NCI-H446 treated with DMSO at 0.1 percent for 48 hours (cell line): ENCODE measurements at regions not wholly inside any gene's neighbourhood (a gene's known extent, or its start where the extent isn't known, plus 50 kb on each side); places are given as distances from the start of the nearest gene placed in this dataset.
"Not testable (repeated sequence)": the region's sequence is repeated elsewhere in the genome, so short reads cannot be mapped to it uniquely, and the experiment has no call there.

Experiments
- DNase-seq: peaks from one replicate; lab custom pipeline; 2025; lab: John Stamatoyannopoulos, UW

DNA sequence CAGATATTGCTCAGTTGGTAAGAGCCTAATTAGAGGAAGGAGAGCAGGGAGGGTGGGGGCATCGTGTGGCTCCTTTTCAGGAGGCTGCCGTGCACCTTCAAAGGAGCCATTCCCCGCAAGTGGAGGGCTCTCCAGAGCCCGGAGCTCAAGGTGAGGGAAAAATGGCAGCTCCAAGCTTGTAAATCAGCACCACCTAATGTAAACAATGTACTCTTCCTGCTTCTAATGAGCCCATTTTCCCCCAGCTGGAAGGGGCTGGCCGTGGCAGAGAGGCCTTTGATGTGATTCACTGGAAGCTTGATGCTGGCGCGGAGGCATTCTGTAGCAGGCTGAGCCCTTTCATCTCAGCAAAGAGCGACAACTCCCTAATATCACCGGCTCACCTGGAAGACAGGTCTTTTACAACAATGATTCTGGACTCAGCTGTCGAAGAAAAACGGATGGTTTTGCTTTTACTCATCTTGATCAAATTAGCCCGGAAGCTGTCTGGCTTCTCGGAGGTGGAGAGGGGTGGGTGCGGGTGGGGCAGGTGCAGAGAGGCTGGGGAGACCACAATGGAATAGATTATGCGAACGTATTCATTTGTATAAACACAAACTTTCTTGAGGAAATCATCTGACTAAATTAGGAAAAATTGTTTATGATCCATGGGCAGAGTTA is 112.5 kb downstream of the RRAGC start:
- DNase-seq, result no peak

DNA sequence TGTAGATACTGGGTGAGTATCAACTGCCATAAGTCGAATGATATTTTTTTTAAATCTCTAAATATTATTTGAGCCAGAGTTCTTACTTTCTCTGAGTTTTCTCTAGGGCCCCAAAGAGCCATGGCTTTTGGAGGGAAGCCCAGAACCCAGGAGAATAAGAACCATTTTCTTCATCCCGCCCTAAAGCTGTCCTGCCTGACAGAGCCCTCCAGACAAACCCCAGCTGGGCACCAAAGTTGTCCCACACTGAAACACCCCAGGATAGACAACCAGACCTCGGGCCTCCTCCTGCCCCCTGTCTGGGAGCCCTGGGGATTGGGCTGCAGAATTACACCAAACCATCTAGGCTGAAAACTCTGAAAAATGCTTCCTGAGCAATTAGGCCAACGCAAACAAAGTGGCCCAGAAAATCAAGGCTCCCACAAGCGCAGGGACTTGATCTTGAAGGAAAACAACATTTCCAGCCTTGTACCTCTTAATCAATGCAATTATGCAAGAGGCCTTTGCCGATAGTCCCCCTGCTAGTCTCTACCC is 113.1 kb downstream of the RRAGC start:
- DNase-seq, result no peak

DNA sequence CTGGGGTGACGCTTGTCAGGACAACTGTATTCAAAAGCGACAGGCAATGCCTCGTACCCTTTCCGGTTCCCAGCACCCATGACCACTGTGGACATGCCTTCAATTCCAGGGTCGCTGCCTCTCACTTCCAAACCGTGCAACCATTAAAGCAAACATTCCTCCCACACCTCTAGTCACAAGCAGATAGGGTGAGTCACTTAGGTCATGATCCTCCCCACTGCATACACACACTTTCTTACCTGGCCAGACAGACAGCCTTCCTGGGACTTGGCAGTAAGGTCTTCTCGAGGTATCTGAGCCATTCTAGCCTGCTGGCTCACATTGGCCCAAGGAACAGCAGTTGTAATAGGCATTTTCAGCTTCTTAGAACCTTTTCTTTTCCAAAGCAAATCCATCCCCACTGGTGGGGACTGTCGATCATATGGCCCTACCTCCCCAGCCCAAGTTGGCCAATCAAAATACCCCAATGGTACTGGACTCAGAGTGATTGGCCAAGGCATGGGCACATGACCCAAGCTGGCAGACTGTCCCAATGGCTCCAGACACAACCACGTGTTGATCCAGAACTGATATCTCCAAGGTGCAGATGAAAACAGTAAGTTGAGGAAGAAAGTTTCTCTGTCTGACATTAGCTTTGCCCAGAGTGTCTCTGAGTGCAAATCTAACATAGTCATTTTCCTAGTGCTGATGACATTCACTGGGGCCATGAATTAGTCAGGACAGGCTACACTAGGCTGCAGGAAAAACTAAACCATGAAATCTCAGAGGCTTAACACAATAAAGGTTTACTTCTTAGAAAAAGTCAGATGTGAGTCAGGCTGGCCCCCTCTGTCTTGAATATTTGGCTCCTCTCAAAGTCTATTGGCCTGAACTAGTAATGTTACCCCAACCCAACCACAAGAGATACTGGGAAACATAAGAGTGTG is 113.8 kb downstream of the RRAGC start:
- no peak for DNase-seq

DNA sequence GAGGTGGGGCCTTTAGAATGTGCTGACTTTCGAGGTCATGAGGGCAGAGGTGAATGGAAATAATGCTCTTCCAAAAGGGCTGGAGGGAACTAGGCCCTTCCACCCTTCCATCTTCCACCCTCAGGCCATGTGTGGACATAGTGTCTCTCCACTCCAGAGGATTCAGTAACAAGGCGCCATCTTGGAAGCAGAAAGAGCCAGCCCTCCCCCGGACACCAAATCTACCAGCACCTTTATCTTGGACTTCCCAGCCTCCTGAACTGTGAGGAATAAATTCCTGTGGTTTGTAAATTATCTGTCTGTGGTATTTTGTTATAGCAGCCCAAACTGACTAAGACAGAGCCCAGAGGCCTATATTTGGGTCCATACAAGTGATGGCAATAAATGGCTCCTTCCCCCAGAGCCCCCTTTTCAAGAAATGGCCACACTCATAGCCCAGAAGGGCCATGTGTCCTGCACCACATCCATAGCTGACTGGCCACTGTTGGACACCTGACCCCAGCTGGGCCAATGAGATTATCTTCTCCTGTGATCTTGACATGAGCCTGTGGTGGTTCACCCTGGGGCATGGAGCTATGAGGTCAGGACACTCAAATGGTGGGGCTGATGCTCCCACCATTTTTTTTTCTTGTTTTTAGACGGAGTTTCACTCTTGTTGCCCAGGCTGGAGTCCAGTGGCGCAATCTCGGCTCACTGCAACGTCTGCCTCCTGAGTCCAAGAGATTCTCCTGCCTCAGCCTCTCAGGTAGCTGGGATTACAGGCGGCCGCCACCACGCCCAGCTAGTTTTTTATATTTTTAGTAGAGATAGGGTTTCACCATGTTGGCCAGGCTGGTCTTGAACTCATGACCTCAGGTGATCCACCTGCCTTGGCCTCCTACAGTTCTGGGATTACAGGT is 114.9 kb downstream of the RRAGC start:
- no peak for DNase-seq

DNA sequence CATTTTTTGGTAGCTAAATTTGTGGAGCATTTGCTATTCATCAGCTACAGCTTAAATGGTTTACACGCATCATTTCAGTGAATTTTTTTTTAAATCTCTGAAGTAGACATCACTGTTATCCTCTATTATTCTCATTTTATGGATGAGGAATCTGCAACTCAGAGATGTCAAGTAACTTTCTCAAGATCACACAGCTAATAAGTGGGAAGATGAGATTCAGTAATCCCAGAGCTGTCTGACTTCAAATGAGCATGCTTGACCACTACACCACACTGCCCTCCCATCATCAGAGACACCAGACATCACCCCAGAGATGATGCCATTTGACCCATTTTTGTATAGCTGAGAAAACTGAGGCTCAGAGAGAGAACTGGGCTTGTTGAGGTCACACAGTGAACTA is 116.4 kb downstream of the RRAGC start:
- DNase-seq, result no peak

DNA sequence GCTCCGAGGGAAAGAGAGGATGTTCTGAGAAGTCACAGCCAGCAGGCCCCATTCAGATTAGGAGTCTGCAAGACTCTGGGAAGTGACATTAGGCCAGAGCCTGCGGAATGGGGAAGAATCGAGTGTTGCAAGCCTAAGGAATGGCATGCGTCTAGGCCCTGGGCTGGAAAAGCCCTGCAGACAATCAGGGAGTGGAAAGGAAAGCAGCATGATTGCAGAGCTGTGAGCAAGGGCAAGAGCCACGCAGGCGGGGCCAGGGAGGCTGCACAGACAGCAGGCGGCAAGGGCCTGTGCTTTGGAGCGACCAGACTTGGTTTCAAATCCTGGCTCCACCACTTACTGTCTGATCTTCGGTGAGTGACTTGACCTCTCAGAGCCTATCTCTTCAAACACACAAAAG is 118.2 kb downstream of the RRAGC start:
- DNase-seq, result no peak

DNA sequence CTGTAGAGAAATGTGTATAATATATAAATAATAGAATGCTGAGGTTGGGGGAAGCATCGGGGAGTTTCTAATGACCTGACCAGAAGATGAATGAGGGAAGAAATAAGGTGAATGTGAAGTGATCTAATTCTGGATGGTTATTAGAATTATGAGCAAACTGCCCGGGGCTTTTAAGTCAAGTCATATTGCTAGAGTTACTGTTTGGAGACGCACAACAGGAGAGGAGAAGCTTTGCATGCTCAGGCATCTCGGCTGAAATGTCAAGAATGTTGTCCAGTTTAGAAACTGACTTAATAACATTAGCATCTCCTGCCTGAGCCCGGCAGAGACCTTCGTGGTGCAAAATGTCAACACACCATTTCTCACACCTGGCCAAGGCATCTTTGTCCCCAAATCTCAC is 119.1 kb downstream of the RRAGC start:
- DNase-seq, result no peak

DNA sequence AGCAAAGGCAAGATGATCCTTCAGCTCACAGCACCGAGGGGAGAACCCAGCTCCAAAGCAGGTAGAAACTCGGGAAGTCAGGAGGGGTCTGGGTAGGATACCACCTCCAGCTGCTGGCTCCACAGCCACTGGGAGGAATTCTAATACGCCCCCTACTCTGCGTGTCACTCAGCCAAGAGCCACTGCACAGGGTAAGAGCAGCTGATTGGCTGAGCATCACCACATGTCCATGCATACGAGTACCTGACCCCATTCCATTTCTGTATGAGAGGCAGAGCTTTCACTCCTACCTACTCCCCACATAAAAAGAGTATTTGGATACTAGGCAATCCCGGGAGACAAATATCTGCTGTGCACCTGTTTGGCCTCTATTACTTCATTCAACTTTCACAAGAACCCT is 121.4 kb downstream of the RRAGC start:
- no peak for DNase-seq

DNA sequence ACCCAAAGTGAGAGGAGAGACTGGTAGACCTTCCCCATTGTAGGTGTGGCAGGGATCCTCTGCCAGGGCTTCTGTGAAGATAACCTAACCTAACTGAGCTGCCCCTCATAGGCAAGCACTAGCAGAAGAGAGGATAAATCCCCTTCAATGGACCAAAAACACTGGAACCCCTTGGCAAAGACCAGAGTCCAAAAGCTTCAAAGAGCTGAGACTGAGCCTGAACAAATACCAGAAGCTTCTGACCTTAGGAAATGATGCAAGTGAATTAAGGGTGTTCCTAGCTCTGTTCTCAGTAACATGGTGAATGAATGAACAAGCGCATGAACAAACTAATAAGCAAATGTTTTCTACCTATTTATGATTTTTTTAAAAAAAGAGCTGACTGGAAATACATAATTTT is 123.2 kb downstream of the RRAGC start:
- no peak for DNase-seq

DNA sequence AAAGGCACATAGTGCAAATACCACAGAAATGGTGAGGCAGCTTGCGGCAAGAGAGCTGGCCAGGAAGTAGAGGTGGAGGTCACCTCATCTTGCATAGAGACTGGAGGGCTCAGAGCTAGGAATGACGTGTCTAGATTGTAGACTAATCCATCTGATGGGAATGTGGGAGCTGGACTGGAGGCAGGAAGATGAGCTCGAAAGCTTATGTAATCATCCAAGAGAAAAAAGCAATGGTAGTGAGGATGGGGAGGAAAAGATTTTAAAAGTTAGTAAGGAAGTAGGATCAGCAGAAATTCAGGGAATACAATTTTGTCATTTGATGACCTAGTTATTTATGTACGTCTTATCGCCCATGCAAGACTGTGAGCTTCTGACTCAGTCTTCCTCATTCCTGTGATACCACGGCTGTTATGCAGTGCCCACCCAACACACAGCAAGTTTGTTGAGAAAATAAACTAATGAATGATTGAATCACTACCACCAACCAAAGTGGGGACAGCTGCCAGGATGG is 123.9 kb downstream of the RRAGC start:
- DNase-seq, result no peak

DNA sequence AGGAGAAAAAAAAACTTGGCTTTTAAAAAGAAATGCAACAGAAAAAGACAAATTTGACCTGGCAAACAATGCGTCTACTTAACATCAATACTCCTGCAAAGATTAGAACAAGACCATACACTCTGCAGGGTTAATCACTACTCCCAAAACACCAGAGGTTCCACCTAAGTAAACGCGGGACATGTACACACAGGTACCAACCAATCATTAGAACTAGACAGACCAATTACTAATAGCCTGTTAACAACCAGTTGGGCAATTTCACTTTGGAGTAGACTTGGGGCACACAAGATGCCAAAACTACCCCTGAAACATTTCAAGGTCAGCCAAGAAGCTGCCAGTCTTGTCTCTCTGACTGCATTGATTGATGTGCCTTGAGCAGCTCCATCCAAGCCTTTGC is 125.8 kb downstream of the RRAGC start:
- DNase-seq, result no peak

DNA sequence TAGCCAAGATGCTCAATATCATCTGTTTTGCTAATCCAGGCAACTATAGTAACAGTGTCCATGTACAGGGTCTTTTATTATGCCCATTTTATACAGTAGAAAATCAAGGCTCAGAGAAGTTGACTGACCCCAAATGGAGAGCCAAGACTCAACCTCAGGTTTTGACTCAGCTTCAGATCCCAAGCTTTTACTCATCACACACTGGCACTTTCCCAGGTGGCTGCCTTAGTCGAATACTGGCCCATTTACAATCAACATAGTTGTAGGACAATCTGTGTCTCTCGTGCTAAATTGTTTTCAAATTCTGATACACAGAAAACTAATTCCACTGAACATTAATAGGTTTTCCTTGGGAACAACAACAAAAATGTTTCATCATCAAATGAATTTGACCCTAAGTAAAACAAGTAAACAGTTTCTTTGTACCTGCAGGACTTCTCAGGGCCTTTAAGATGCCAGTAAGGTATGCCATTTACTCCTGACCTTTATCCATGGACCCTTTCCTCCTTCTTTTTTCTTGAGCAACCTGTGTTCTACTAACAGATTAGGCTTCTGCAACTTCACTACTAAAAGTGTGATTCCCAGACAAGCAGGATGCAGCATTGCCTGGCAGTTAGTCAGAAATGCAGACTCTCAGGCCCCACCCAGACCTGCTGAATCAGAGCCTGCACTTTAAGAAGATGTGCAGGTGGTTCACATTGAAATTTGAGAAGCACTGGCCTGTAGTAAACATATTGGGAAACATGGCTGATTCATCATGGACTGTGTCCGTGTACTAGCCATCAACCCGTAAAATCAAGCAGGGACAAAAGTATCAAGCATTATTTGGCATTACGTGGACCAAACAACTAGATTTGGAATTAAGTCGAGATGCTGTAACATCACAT is 128.8 kb downstream of the RRAGC start:
- no peak for DNase-seq

DNA sequence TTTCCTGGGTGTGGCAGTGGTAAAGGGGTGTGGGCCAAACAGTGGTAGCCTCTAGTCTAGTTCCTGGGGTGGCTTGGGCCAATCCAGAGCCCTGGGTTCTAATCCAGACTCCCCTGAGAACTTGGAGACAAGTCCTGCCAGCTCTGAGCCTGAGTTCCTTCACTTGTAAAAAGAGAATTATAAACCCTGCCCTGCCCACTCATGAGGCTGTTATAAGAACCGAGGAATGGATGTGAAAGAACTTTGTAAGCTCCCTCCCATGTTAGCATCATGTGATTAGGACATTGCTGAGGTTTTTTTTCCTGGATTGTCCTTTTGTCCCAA is 131.0 kb downstream of the RRAGC start:
- no peak for DNase-seq

DNA sequence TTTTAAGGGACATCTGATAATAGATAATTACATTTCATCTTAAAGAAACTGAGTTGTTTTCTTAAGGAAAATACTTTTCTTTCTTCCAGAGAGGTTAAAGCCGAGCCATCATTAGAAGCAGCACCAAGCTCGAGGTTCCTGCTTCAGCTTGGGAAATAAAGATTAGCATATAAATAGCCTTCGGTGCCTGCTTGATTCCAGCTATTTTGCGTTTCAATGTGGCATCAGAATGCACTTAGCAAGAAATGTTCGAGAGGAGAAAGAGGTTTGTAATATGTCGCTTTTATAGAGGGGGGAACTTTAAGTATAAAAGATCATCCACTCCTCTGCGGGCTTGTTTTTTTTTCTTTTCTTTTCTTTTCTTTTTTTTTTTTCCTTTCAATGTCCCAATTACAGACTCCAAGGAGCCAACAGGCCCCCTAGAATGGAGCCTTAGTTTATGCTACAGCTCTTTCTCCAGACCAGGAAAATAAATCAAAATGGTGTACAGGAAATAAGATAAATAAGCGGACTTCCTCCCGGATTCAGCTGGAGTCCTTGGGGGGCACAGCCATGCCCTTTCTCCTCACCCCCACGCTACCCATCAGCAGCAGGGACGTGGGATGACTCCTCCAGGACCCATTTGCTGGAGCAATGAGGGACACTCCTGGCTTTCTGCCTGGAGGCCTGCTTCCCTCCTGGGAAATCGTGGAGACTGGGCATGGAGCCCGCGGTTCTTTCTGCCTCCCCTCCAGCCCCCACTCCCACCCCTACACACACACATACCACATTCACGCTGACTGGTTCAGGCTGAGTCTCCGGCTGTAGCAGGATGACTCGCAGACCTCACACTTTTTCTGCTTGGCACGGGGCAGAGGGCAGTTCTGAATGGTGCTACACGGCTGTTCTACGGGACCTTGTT is 131.6 kb downstream of the RRAGC start:
- DNase-seq, result peak; percentile 10

DNA sequence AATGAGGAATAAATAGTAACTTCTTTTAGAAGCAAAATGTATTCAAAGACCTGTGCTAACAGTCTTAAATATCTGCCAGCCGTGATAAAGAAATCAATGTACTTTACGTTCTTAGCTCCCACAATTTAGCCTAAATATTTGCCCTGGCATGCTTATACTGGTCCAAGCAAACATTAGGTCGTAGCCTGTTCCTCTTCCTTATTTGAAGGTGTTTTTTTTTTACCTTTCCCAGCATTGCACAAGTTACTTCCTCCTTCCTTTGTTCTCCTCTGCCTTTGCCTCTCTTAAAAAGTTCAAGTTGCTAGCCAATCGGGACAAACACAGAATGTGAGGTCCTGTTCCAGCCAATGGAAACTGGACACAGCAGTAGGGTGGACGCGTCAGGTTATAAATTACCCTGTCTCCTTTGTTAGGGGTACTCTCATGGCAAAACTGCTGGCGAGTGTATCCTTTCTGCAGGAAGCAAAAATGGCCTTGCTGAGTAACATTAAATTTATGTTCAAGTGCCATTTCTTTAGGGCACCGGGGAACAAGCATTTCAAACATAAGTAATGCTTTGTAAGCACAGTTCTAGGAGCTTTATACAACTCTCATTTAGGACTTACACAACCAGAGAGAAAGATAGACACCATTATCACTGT is 134.1 kb downstream of the RRAGC start:
- DNase-seq, result not testable (repeated sequence)

DNA sequence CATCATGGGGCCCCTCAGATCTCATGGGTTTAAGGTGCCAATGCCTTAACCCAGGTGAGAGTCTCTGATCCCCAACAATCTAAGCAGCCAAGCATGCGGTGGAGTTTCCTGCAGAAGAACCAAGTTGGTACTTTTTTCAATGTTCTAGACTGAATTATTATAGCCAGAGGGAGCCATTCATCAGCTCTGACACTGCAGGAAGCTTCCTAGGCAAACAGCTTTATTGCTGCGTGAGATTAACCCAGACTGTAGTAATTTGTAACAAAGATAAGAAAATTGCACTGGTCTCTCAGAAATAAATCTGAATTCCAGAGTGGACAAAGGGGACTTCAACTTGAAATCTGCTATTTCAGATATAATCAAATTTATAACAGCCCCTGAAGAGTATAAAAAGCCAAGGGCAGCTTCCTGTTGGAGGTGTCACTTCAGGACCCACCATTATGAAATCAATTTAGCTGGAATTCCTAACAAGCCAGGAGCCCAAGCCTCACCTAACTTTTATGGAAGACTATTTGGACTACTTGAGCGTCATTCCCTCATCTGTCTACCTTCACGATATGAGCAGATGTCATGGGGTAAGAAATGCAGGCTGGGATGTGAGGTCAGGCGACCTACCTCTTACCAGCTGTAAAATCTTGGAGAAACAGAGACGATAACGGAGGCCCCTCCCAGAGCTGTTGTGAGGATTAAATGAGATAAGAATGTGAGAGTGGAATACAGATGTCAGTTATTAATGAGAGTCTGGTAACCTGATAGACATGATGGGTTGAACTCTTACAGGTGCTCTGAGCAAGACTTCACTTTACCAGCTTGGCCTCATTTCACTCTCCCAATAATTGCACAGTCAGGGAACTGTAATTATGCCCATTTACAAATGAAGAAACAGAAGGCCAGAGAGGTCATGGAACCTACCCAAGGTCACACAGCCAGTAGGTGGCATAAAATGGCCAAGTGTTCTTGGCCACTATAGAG is 135.1 kb downstream of the RRAGC start:
- no peak for DNase-seq

DNA sequence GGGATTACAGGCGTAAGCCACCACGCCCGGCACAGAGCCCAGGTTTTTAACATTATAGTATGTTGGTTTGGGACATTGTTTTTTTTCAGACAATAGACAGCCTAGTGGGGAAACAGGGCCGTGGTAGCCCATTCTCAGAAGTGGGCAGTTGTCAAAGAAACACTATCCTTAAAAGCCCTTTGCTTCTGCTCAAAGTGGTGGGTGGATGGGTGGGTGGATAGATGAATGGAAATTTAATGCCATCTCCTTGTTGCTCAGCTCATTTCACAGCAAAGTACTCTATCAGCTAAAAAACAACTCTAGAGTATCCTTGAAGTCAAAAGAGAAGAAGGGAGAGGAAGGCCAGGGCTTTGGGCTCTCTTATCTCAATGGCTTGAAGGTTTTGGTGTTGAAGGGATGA is 137.8 kb downstream of the RRAGC start:
- DNase-seq, result no peak

DNA sequence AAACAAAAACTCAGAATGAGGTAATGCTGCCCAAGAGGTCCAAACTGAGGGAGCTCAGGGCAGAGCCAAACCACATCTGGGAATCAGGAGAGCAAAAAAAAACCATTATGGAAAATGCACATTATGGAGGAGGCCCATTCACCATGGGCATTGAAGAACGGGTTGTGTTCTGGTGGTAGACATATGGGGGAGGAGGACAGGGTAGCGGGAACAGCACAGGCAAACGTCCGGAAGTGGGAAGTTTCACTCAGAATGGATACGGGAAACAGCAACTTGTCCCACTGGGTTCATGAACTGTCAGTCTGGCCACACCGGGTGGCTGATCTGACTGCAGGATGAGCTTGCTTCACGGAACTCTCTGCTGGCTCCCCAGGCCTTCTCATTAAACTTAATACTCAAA is 139.7 kb downstream of the RRAGC start:
- no peak for DNase-seq
